ENCODE measurements at regions not wholly inside any gene's neighbourhood (a gene's known extent, or its start where the extent isn't known, plus 50 kb on each side); places are given as distances from the start of the nearest gene placed in this dataset.
A peak's percentile ranks its signal among the peaks of the same experiment; 100 is the strongest.

- TF ChIP-seq ZNF316 (IDR thresholded peaks at IDR 0.05) (0 out of 2 replicates have a peak, but pooled peaks have one; percentile 4), MAFK (IDR thresholded peaks at IDR 0.05; ENCODE audit: low read length) (peak; percentile 23; the same call in 1 of the 2 replicates), NFXL1 (CRISPR knock-in tag; IDR thresholded peaks at IDR 0.05) (no peak), GTF2E2 (tag; IDR thresholded peaks at IDR 0.05) (no peak), PTTG1 (tag; IDR thresholded peaks at IDR 0.05; ENCODE audit: low read depth) (no peak), SMARCE1 (IDR thresholded peaks at IDR 0.05) (no peak), MLLT1 (IDR thresholded peaks at IDR 0.05) (no peak), MAFF (IDR thresholded peaks at IDR 0.05; ENCODE audit: low read length) (peak; percentile 16; the same call in 1 of the 2 replicates), TFAM (CRISPR knock-in tag; conservative IDR thresholded peaks at IDR 0.05) (no peak)
- BruUV-seq (replicated peaks) = no TSS peak
- H2AFZ ChIP-seq (ENCODE audit: low read depth, low read length) = no peak overlapping the region
- H3K4me3 ChIP-seq = no peak overlapping the region
- no peaks in the 10 kb centered on the region for H3K79me2 ChIP-seq (ENCODE audit: control insufficient read depth, insufficient read depth, low read length)
- ATAC-seq (no peak), DNase-seq (ENCODE audit: extremely low read depth in 1 of 4, low spot score in 3 of 4) (no peak), FAIRE-seq (no peak)
- no peaks in the 10 kb centered on the region for H3K4me1 ChIP-seq (replicated peaks in 1 of 2; ENCODE audit: control insufficient read depth in 2 of 2, insufficient read depth in 2 of 2, low read length in 2 of 2)
- no peak overlapping the region for H3K9ac ChIP-seq (ENCODE audit: insufficient read depth in 1 of 2, low read depth in 2 of 2, low read length in 2 of 2)
- no peaks in the 10 kb centered on the region for H4K20me1 ChIP-seq (replicated peaks; ENCODE audit: control insufficient read depth, insufficient read depth, low read length)
- intact Hi-C loops (cut with micrococcal nuclease) = no loop called here
- no peak overlapping the region for H3K4me2 ChIP-seq (ENCODE audit: insufficient read depth, low read length)
- ChIA-PET CTCF (ENCODE audit: low intra/inter-chr PET ratio) (no interaction called here), POLR2A (no interaction called here)
- no peaks in the 10 kb centered on the region for H3K27me3 ChIP-seq (ENCODE audit: control insufficient read depth in 2 of 2, insufficient read depth in 2 of 2, low read length in 2 of 2)
- no peaks in the 10 kb centered on the region for H3K9me3 ChIP-seq (replicated peaks; ENCODE audit: control insufficient read depth, insufficient read depth, low read depth, low read length)
- no peak overlapping the region for H3K27ac ChIP-seq (ENCODE audit: extremely low read depth, low read depth, low read length)
- no peaks in the 10 kb centered on the region for H3K36me3 ChIP-seq (ENCODE audit: control insufficient read depth, insufficient read depth, low read length)
- H3K9me1 ChIP-seq (ENCODE audit: control insufficient read depth, insufficient read depth, low read length) = no peaks in the 10 kb centered on the region
- in situ Hi-C loops (cut with MboI) = no loop called here
- 0% methylated on average over 2 of the region's 2 CpGs for WGBS (ENCODE audit: insufficient coverage, low coverage, missing lambda C conversion rate)
Measured at GRCh38 chrX:104502460-104502859, 63.5 kb upstream of the IL1RAPL2 start.

Data from K562 (cell line).